B cell (primary cell): ENCODE measurements at regions not wholly inside any gene's neighbourhood (a gene's known extent, or its start where the extent isn't known, plus 50 kb on each side); places are given as distances from the start of the nearest gene placed in this dataset.

Experiments used
- ATAC-seq: fragments of 200-7000 bp; cut with Tn5 transposase; one replicate; pipeline ENCODE4 v1.10.0; 2021; ENCODE audit warnings: low read depth, mild to moderate bottlenecking, moderate number of reproducible peaks, moderate library complexity
- CTCF ChIA-PET: fragments of 350-600 bp; sonication (Branson Sonifier 250); formaldehyde crosslinking; loops from one replicate; lab custom pipeline; 2021; ENCODE audit warnings: antibody characterized with exemption, inconsistent platforms; lab: Charles Lee
- POLR2A ChIA-PET: fragments of 350-600 bp; sonication (Branson Sonifier 250); formaldehyde crosslinking; loops from one replicate; lab custom pipeline; 2021; ENCODE audit warnings: antibody characterized with exemption; lab: Charles Lee
- DNase-seq: peaks from one replicate; pipeline ENCODE4 v3.0.0; 2013
- H2AFZ ChIP-seq: 2 replicates; pipeline ENCODE4 v1.6.1; 2012; ENCODE audit warnings: mild to moderate bottlenecking, low read depth, low read length; ENCODE audit not compliant: insufficient read depth, poor library complexity, severe bottlenecking
- H3K27ac ChIP-seq, 2 donors: 1 replicate in 1 of 2; 2 replicates in 1 of 2; pipeline ENCODE4 v1.5.1; 2012 to 2013; ENCODE audit warnings: low read length in 2 of 2, mild to moderate bottlenecking in 2 of 2, moderate library complexity in 1 of 2
- H3K27me3 ChIP-seq, 4 experiments: fragments of 200-600 bp in 1 of 4; sonication (generic) in 1 of 4; replicated peaks in 1 of 4; 1 replicate in 2 of 4; 2 replicates in 2 of 4; pipeline versions ENCODE4 v1.6.1 to v1.7.0; 2013 to 2016; ENCODE audit warnings: low read length in 3 of 4, mild to moderate bottlenecking in 2 of 4, mixed read lengths in 1 of 4, moderate library complexity in 1 of 4; ENCODE audit not compliant: insufficient read depth in 4 of 4, control insufficient read depth in 3 of 4; ENCODE audit errors: control extremely low read depth in 1 of 4
- H3K36me3 ChIP-seq, 2 experiments: replicated peaks in 1 of 2; 1 replicate in 1 of 2; 2 replicates in 1 of 2; pipeline versions ENCODE4 v1.6.1 to v1.7.1; 2013; ENCODE audit warnings: low read length in 1 of 2; ENCODE audit not compliant: insufficient read depth in 2 of 2, control insufficient read depth in 1 of 2; ENCODE audit errors: control extremely low read depth in 1 of 2, extremely low read depth in 1 of 2
- H3K4me1 ChIP-seq, 2 donors: fragments of 200-600 bp in 1 of 2; sonication (generic) in 1 of 2; 1 replicate in 1 of 2; 2 replicates in 1 of 2; pipeline versions ENCODE4 v1.5.1 to v1.6.1; 2013 to 2017; ENCODE audit warnings: low read length in 2 of 2; ENCODE audit not compliant: control insufficient read depth in 2 of 2, insufficient read depth in 2 of 2
- H3K4me2 ChIP-seq: replicated peaks from 2 replicates; pipeline ENCODE3; 2012; ENCODE audit warnings: mild to moderate bottlenecking, low read depth, low read length; ENCODE audit not compliant: poor library complexity, severe bottlenecking
- H3K4me3 ChIP-seq, 5 experiments: fragments of 200-600 bp in 1 of 5; sonication (generic) in 1 of 5; 1 replicate in 3 of 5; 2 replicates in 2 of 5; pipeline versions ENCODE4 v1.5.1 to v1.7.0; 2011 to 2016; ENCODE audit warnings: low read length in 4 of 5, mild to moderate bottlenecking in 4 of 5, low read depth in 2 of 5, control low read depth in 1 of 5, moderate library complexity in 1 of 5; ENCODE audit not compliant: insufficient read depth in 1 of 5; ENCODE audit errors: control extremely low read depth in 1 of 5, extremely low read depth in 1 of 5
- H3K79me2 ChIP-seq: fragments of 200-600 bp; sonication (generic); one replicate; pipeline ENCODE4 v1.6.0; 2016; ENCODE audit warnings: low read length; ENCODE audit not compliant: control insufficient read depth, insufficient read depth
- H3K9ac ChIP-seq: fragments of 200-600 bp; sonication (generic); 2 replicates; pipeline ENCODE4 v1.6.1; 2017; ENCODE audit warnings: mild to moderate bottlenecking, low read length, moderate library complexity
- H3K9me3 ChIP-seq, 3 donors: one replicate each; pipeline versions ENCODE4 v1.6.1 to v1.7.1; 2013; ENCODE audit warnings: low read length in 2 of 3; ENCODE audit not compliant: control insufficient read depth in 2 of 3, insufficient read depth in 1 of 3; ENCODE audit errors: control extremely low read depth in 1 of 3
- H4K20me1 ChIP-seq: 2 replicates; pipeline ENCODE4 v1.6.0; 2012; ENCODE audit warnings: mild to moderate bottlenecking, low read length; ENCODE audit not compliant: insufficient read depth, control insufficient read depth, poor library complexity, severe bottlenecking
- H3K27ac Mint-ChIP-seq: one replicate; pipeline ENCODE4 v1.8.0; 2021; ENCODE audit warnings: mixed read lengths
- H3K27me3 Mint-ChIP-seq: one replicate; pipeline ENCODE4 v1.8.0; 2021; ENCODE audit warnings: mixed read lengths
- H3K4me1 Mint-ChIP-seq: one replicate; pipeline ENCODE4 v1.8.0; 2021; ENCODE audit warnings: mixed read lengths
- H3K4me3 Mint-ChIP-seq: one replicate; pipeline ENCODE4 v1.8.0; 2021; ENCODE audit warnings: mixed read lengths
- H3K9me3 Mint-ChIP-seq: one replicate; pipeline ENCODE4 v1.8.0; 2022; ENCODE audit warnings: mixed read lengths; ENCODE audit not compliant: insufficient read depth
- CTCF ChIP-seq: fragments of 200-600 bp; IDR thresholded peaks from one replicate; pipeline ENCODE4 v1.8.0; 2022; ENCODE audit warnings: antibody characterized with exemption, mild to moderate bottlenecking
- EZH2 ChIP-seq: IDR thresholded peaks from 2 replicates; pipeline ENCODE4 v1.6.1; 2012; ENCODE audit warnings: borderline replicate concordance, low read depth, mild to moderate bottlenecking, moderate library complexity, low read length; ENCODE audit not compliant: insufficient read depth, poor library complexity, severe bottlenecking
- WGBS: methylation state at CpG from one replicate; pipeline ENCODE4 v1.1.5; 2013; ENCODE audit warnings: missing lambda C conversion rate; ENCODE audit not compliant: insufficient coverage; 5-methylcytosine and 5-hydroxymethylcytosine counted together
- intact Hi-C: fragments of 100-400 bp; cut with micrococcal nuclease; formaldehyde crosslinking; loops from one replicate; pipeline ENCODE4 v1.10.0; 2022

- no peak overlapping the region for H3K4me3 Mint-ChIP-seq
- no peaks in the 10 kb centered on the region for H3K4me1 Mint-ChIP-seq
- no peaks in the 10 kb centered on the region for H3K9me3 Mint-ChIP-seq
- ChIA-PET POLR2A (no interaction called here), CTCF (no interaction called here)
- ATAC-seq (no peak), DNase-seq (no peak)
- H3K36me3 ChIP-seq = no peaks in the 10 kb centered on the region
- H4K20me1 ChIP-seq = no peaks in the 10 kb centered on the region
- intact Hi-C loops = no loop called here
- no peak overlapping the region for H3K27ac ChIP-seq
- H3K79me2 ChIP-seq = no peaks in the 10 kb centered on the region
- H2AFZ ChIP-seq = no peak overlapping the region
- H3K9ac ChIP-seq = no peak overlapping the region
- TF ChIP-seq CTCF (no peak), EZH2 (no peak)
- no peak overlapping the region for H3K27ac Mint-ChIP-seq
- H3K4me2 ChIP-seq = no peak overlapping the region
- H3K27me3 ChIP-seq = no peaks in the 10 kb centered on the region
- no peaks in the 10 kb centered on the region for H3K27me3 Mint-ChIP-seq
- H3K4me3 ChIP-seq = no peak overlapping the region
- 98% methylated on average over 7 of the region's 9 CpGs for WGBS
- H3K4me1 ChIP-seq = no peaks in the 10 kb centered on the region
- no peaks in the 10 kb centered on the region for H3K9me3 ChIP-seq
These were observed 180.1 kb downstream of the NUFIP1 start for GRCh38 chr13:44809190-44809589.

- POLR2A ChIA-PET = no interaction called here
- H3K9me3 Mint-ChIP-seq = no peaks in the 10 kb centered on the region
- Histone ChIP-seq H3K79me2 (no peaks in the 10 kb centered on the region), H3K4me3 (no peak overlapping the region), H3K4me2 (no peak overlapping the region), H2AFZ (no peak overlapping the region), H3K27me3 (no peaks in the 10 kb centered on the region), H3K9me3 (no peaks in the 10 kb centered on the region), H3K4me1 (no peaks in the 10 kb centered on the region), H3K27ac (no peak overlapping the region), H3K36me3 (no peaks in the 10 kb centered on the region), H3K9ac (no peak overlapping the region), H4K20me1 (no peaks in the 10 kb centered on the region)
- intact Hi-C loops = no loop called here
- no peaks in the 10 kb centered on the region for H3K27me3 Mint-ChIP-seq
- ATAC-seq (no peak), DNase-seq (no peak)
- no CpG with 5 or more reads among the region's 1 CpG for WGBS
- H3K27ac Mint-ChIP-seq = no peak overlapping the region
- no peak overlapping the region for H3K4me3 Mint-ChIP-seq
- CTCF ChIA-PET = no interaction called here
- TF ChIP-seq CTCF = no peak
- no peak for TF ChIP-seq EZH2
- H3K4me1 Mint-ChIP-seq = no peaks in the 10 kb centered on the region
These were observed 181.1 kb downstream of the NUFIP1 start for GRCh38 chr13:44808185-44808584.
